GM18508 (cell line): ENCODE measurements at regions not wholly inside any gene's neighbourhood (a gene's known extent, or its start where the extent isn't known, plus 50 kb on each side); places are given as distances from the start of the nearest gene placed in this dataset.

Source experiments
- ATAC-seq: cut with Tn5 transposase; IDR thresholded peaks from one replicate; pipeline ENCODE4 v1.9.1; 2021; ENCODE audit warnings: moderate number of reproducible peaks; ENCODE audit not compliant: insufficient read depth, unreplicated experiment

DNA sequence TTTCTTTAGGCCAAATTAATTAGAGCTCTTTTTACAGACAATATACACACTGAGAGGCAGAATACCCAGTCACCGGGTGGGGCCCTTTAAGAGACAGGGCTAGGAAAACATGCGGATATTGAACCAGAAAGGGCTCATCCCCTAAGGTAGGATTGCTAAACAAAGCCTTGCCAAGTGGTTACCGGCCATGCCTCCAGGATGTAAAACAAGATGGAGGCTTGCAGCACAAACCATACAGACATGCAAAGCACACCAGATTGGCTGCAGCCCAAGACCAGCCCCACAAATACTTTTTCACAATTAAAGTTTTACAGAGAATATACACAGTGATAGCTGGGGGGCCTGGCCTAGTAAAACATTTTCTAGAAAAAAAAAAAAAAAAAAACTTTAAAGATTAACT lies 210.0 kb downstream of the KLHL4 start:
- no peak for ATAC-seq

DNA sequence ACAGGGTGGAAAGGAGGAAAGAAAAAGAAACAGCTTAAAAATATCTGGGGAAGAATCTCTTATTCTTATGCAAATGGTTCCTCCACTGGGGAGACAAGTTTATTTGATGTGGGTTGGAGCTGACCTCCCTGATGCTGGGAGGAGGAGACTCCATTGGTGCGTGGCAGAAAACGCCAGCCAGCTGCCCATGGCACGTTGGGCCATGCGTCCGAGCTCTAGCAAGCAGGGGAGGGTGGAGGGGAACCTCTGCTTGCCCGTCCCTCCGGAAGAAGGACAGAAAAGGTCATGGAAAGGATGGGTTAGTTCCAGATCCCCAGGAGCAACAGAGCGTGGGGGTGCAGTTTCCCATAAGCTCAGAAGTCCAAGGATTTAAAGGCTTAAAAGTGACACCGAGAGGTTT lies 210.4 kb downstream of the KLHL4 start:
- ATAC-seq = no peak

- ATAC-seq = no peak
These were observed 210.9 kb downstream of the KLHL4 start for GRCh38 chrX:87728459-87728858.

- ATAC-seq = no peak
These were observed 214.5 kb downstream of the KLHL4 start for GRCh38 chrX:87732133-87732532.

GRCh38 chrX:87736576-87736975 lies 219.0 kb downstream of the KLHL4 start:
- no peak for ATAC-seq

GRCh38 chrX:87744391-87744790 lies 226.8 kb downstream of the KLHL4 start:
- ATAC-seq = no peak

- ATAC-seq = no peak
These were observed 237.9 kb downstream of the KLHL4 start for GRCh38 chrX:87755493-87755892.

DNA sequence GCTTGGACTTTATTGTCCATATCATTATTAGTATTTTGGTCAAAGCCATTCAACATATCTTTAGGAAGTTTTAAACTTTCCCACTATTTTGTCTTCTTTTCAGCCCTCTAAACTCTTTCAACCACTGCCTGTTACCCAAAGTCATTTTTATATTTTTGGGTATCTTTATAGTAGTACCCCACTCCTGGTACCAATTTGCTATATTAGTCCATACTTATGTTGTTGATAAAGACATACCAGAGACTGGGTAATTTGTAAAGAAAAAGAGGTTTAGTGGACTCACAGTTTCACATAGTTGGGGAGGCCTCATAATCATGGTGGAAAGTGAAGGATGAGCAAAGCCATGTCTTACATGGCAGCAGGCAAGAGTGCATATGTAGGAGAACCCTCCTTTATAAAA lies 271.4 kb downstream of the KLHL4 start:
- no peak for ATAC-seq

- ATAC-seq = no peak
These were observed 280.4 kb downstream of the KLHL4 start for GRCh38 chrX:87798039-87798438.

DNA sequence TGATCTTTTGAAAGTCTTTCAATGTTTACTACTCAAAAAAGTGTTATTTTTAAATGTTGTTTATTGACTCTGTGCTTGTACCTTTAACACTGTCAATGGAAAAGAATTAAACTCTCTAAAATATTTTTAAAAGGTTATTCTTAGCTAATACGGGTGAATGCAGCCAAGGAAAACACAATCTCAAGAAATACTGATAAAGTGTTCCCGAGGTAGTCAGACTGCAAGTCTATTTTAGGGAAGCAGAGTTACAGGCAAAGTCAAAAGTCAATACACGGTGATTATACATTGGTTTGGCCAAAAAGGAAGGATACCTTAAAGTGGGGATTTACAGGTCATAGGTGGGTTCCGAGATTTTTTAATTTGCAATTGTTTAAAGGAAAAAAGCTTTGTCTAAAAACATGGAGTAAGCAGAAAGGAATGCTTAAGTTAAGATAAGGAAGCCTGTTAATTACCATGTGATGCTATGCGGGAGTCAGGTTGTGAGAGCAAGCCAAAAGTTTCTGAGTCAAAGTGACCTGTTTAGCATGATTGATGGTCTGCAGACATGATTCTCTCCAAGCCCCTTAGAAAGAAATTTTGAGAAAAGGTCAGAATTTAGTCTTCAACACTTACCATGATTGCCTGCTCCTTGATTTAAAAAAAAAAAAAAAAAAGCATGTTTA lies 288.4 kb downstream of the KLHL4 start:
- ATAC-seq = no peak

- no peak for ATAC-seq
These were observed 291.1 kb downstream of the KLHL4 start for GRCh38 chrX:87808576-87809243.

DNA sequence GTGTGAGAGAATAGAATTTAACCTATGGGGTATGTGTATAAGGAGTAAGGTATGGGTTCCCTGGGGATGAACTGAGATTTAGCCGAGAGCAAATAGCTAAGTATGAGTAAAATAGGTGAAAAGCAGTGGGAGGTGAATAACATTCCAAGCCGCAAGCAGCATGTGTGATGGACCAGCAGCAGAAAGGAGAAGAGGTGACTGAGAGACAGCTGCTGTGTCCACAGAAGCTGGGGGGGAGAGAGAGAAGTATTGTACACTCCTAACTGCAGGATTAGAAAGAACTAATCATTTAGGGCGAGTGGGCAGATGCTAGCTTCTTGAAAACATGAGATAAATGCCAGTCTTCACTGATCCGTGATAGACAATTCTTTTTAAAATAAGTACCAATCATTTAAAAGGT lies 296.0 kb downstream of the KLHL4 start:
- no peak for ATAC-seq

- no peak for ATAC-seq
These were observed 329.4 kb downstream of the KLHL4 start for GRCh38 chrX:87846956-87847355.

DNA sequence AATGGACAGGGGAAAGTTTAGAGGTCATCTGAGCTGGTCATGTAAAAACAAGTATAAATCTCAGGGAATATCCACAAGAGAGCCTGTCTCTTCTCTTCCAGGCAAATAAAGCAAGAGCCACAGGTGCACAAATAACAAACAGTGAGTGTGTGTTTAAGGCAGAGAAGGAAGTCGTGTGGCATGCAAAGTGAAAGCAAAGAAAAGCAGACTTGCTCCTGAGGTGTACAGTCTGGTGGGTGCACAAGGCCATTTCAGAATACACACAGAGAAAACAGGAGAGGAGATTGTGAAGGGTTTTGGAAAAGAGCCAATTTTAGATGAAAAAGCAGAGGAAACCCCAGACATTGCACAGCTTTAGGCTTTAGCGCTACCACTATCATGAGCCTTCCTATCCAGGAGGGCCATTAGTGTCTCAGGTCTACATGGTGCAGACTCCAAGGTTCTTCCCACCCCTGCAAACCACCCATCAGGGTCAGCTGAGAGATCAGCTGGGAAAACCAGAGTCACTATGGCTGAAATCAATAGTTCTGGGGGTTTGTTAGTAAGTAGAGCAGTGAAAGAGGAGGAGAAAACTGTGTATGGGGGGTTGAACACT lies 355.8 kb downstream of the KLHL4 start:
- no peak for ATAC-seq

DNA sequence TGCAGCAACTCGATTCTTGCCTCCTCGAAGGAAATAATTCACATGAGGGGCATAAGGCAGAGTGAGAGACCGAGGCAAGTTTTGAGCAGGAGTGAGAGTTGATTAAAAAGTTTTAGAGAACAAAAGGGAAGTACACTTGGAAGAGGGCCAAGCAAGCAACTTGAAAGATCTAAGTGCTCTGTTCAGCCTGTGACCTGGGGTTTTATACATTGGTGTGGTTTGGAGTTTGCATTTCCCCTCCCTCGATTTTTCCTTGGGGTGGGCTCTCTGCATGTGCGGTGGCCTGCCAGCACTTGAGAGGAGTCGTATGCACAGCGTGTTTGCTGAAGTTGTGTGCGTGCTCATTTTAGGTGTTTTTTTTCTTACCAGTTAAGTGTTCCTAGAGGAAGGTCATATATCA lies 356.4 kb downstream of the KLHL4 start:
- ATAC-seq = no peak

- ATAC-seq = no peak
These were observed 361.3 kb downstream of the KLHL4 start for GRCh38 chrX:87878926-87879325.

DNA sequence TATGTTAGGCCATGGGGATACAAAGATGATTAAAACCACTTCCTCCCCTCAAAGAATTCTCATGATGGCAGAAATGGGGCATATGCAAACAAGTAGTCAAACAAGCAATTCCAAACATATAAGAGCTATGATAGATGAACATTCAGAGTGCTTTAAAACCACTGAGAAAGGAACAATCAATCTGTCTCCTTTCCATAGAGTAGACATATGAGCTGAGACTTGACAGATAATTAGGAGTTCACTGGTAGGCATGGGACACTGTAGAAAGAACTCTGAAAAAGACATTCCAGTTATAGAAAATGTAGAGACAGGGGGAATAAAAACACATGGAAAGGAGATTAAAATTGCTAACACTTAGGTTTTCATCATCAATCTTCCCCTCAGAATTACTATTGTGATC lies 372.8 kb downstream of the KLHL4 start:
- ATAC-seq = no peak

DNA sequence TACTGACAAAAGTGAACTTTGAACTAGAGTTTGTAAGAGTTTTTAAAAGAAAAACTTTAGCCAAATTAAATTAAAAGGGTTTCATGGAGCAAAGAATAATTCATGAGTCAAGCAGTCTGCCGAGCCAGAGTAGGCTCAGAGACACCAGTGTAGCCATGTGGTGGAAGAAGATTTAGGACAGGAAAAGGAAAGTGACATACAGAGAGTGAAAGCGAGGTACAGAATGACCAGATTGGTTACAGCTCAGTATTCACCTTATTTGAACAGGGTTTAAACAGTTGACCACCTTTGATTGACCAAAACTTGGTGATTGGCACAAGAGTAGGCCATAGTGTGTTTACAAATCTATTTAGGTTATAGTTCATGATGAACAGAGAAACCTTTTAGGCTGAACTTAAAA lies 377.8 kb downstream of the KLHL4 start:
- ATAC-seq = no peak

DNA sequence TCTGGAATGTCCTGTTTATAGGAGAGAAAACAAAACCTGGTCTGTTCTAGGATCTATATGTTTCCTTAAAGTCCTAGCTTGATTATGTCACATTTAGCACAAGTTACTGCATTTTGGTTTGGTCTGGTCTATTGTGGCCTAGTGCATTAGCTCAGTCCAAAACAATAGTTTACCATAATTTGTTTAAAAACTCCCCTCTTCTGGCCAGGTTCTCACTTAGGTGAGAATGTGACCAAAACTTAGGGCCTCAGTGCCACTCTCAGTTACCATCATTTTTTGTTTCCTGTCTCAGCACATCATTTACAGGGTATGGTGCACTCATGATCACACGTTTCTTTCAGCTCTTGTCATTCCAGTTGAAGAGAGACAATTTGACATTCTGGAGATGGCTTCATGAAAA lies 378.5 kb downstream of the KLHL4 start:
- no peak for ATAC-seq

DNA sequence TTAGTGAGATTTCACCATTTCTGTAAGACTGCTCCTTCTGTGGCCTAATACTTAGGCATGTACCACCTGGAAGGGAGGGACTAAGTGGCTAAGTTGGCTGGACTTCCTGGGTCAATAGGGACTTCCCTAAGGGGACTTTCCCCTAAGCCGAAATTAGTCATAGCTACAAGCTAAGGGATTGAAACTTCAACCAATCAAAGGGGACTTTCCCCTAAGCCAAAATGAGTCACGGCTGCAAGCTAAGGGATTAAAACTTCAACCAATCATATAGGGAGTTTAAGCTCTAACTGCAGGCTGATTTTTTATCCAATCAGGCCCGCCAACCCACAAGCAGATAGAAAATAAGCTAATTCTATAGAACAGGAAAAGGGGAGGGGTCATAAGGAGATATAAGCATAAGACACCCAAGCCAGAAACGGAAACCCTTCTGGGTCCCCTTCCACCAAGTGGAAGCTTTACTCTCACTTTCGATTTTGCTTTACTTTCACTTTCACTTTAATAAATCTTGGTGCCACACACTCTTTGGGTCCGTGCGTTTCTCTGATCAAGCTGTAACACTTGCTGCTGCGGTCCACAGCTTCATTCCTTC lies 382.8 kb downstream of the KLHL4 start:
- ATAC-seq = peak; percentile 79

- ATAC-seq = no peak
These were observed 383.5 kb downstream of the KLHL4 start for GRCh38 chrX:87901060-87901459.

GRCh38 chrX:87914726-87915125 lies 397.1 kb downstream of the KLHL4 start:
- no peak for ATAC-seq
